B cell (primary cell): ENCODE measurements at regions not wholly inside any gene's neighbourhood (a gene's known extent, or its start where the extent isn't known, plus 50 kb on each side); places are given as distances from the start of the nearest gene placed in this dataset.

Experiments
- ATAC-seq: fragments of 200-7000 bp; cut with Tn5 transposase; one replicate; pipeline ENCODE4 v1.10.0; 2021; ENCODE audit warnings: low read depth, mild to moderate bottlenecking, moderate number of reproducible peaks, moderate library complexity
- CTCF ChIA-PET: fragments of 350-600 bp; sonication (Branson Sonifier 250); formaldehyde crosslinking; loops from one replicate; lab custom pipeline; 2021; ENCODE audit warnings: antibody characterized with exemption, inconsistent platforms; lab: Charles Lee
- POLR2A ChIA-PET: fragments of 350-600 bp; sonication (Branson Sonifier 250); formaldehyde crosslinking; loops from one replicate; lab custom pipeline; 2021; ENCODE audit warnings: antibody characterized with exemption; lab: Charles Lee
- DNase-seq: peaks from one replicate; pipeline ENCODE4 v3.0.0; 2013
- H2AFZ ChIP-seq: 2 replicates; pipeline ENCODE4 v1.6.1; 2012; ENCODE audit warnings: mild to moderate bottlenecking, low read depth, low read length; ENCODE audit not compliant: insufficient read depth, poor library complexity, severe bottlenecking
- H3K27ac ChIP-seq, 2 donors: 1 replicate in 1 of 2; 2 replicates in 1 of 2; pipeline ENCODE4 v1.5.1; 2012 to 2013; ENCODE audit warnings: low read length in 2 of 2, mild to moderate bottlenecking in 2 of 2, moderate library complexity in 1 of 2
- H3K27me3 ChIP-seq, 4 experiments: fragments of 200-600 bp in 1 of 4; sonication (generic) in 1 of 4; replicated peaks in 1 of 4; 1 replicate in 2 of 4; 2 replicates in 2 of 4; pipeline versions ENCODE4 v1.6.1 to v1.7.0; 2013 to 2016; ENCODE audit warnings: low read length in 3 of 4, mild to moderate bottlenecking in 2 of 4, mixed read lengths in 1 of 4, moderate library complexity in 1 of 4; ENCODE audit not compliant: insufficient read depth in 4 of 4, control insufficient read depth in 3 of 4; ENCODE audit errors: control extremely low read depth in 1 of 4
- H3K36me3 ChIP-seq, 2 experiments: replicated peaks in 1 of 2; 1 replicate in 1 of 2; 2 replicates in 1 of 2; pipeline versions ENCODE4 v1.6.1 to v1.7.1; 2013; ENCODE audit warnings: low read length in 1 of 2; ENCODE audit not compliant: insufficient read depth in 2 of 2, control insufficient read depth in 1 of 2; ENCODE audit errors: control extremely low read depth in 1 of 2, extremely low read depth in 1 of 2
- H3K4me1 ChIP-seq, 2 donors: fragments of 200-600 bp in 1 of 2; sonication (generic) in 1 of 2; 1 replicate in 1 of 2; 2 replicates in 1 of 2; pipeline versions ENCODE4 v1.5.1 to v1.6.1; 2013 to 2017; ENCODE audit warnings: low read length in 2 of 2; ENCODE audit not compliant: control insufficient read depth in 2 of 2, insufficient read depth in 2 of 2
- H3K4me2 ChIP-seq: replicated peaks from 2 replicates; pipeline ENCODE3; 2012; ENCODE audit warnings: mild to moderate bottlenecking, low read depth, low read length; ENCODE audit not compliant: poor library complexity, severe bottlenecking
- H3K4me3 ChIP-seq, 5 experiments: fragments of 200-600 bp in 1 of 5; sonication (generic) in 1 of 5; 1 replicate in 3 of 5; 2 replicates in 2 of 5; pipeline versions ENCODE4 v1.5.1 to v1.7.0; 2011 to 2016; ENCODE audit warnings: low read length in 4 of 5, mild to moderate bottlenecking in 4 of 5, low read depth in 2 of 5, control low read depth in 1 of 5, moderate library complexity in 1 of 5; ENCODE audit not compliant: insufficient read depth in 1 of 5; ENCODE audit errors: control extremely low read depth in 1 of 5, extremely low read depth in 1 of 5
- H3K79me2 ChIP-seq: fragments of 200-600 bp; sonication (generic); one replicate; pipeline ENCODE4 v1.6.0; 2016; ENCODE audit warnings: low read length; ENCODE audit not compliant: control insufficient read depth, insufficient read depth
- H3K9ac ChIP-seq: fragments of 200-600 bp; sonication (generic); 2 replicates; pipeline ENCODE4 v1.6.1; 2017; ENCODE audit warnings: mild to moderate bottlenecking, low read length, moderate library complexity
- H3K9me3 ChIP-seq, 3 donors: one replicate each; pipeline versions ENCODE4 v1.6.1 to v1.7.1; 2013; ENCODE audit warnings: low read length in 2 of 3; ENCODE audit not compliant: control insufficient read depth in 2 of 3, insufficient read depth in 1 of 3; ENCODE audit errors: control extremely low read depth in 1 of 3
- H4K20me1 ChIP-seq: 2 replicates; pipeline ENCODE4 v1.6.0; 2012; ENCODE audit warnings: mild to moderate bottlenecking, low read length; ENCODE audit not compliant: insufficient read depth, control insufficient read depth, poor library complexity, severe bottlenecking
- H3K27ac Mint-ChIP-seq: one replicate; pipeline ENCODE4 v1.8.0; 2021; ENCODE audit warnings: mixed read lengths
- H3K27me3 Mint-ChIP-seq: one replicate; pipeline ENCODE4 v1.8.0; 2021; ENCODE audit warnings: mixed read lengths
- H3K4me1 Mint-ChIP-seq: one replicate; pipeline ENCODE4 v1.8.0; 2021; ENCODE audit warnings: mixed read lengths
- H3K4me3 Mint-ChIP-seq: one replicate; pipeline ENCODE4 v1.8.0; 2021; ENCODE audit warnings: mixed read lengths
- H3K9me3 Mint-ChIP-seq: one replicate; pipeline ENCODE4 v1.8.0; 2022; ENCODE audit warnings: mixed read lengths; ENCODE audit not compliant: insufficient read depth
- EZH2 ChIP-seq: IDR thresholded peaks from 2 replicates; pipeline ENCODE4 v1.6.1; 2012; ENCODE audit warnings: borderline replicate concordance, low read depth, mild to moderate bottlenecking, moderate library complexity, low read length; ENCODE audit not compliant: insufficient read depth, poor library complexity, severe bottlenecking
- WGBS: methylation state at CpG from one replicate; pipeline ENCODE4 v1.1.5; 2013; ENCODE audit warnings: missing lambda C conversion rate; ENCODE audit not compliant: insufficient coverage; 5-methylcytosine and 5-hydroxymethylcytosine counted together
- intact Hi-C: fragments of 100-400 bp; cut with micrococcal nuclease; formaldehyde crosslinking; loops from one replicate; pipeline ENCODE4 v1.10.0; 2022
- TF ChIP-seq, protein P1 (sequence below): fragments of 200-600 bp; IDR thresholded peaks from one replicate; pipeline ENCODE4 v1.8.0; 2022; ENCODE audit warnings: antibody characterized with exemption, mild to moderate bottlenecking

DNA sequence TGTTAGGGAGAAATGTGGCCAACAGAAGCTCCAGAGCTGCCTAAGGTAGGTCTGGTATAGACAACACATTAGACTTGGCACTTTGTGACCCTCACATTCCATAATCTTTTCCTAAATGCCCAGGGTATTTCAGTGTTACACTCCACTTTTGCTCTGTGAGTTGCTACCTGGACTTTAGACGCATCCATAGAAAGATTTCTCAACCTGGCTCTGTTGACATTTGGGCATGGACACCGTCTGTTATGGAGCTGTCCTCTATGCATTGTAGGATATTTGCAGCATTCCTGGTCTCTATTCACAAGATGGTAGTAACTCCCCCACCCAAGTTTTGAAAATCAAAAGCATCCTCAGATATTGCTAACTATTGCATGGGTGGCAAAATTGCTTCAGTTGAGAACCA lies 136.5 kb upstream of the NETO1 start:
- Histone ChIP-seq H3K9ac (no peak overlapping the region), H3K27me3 (no peaks in the 10 kb centered on the region), H3K27ac (no peak overlapping the region), H3K36me3 (no peaks in the 10 kb centered on the region), H3K4me2 (no peak overlapping the region), H4K20me1 (no peaks in the 10 kb centered on the region), H3K4me3 (no peak overlapping the region), H2AFZ (no peak overlapping the region), H3K79me2 (no peaks in the 10 kb centered on the region), H3K9me3 (peaks cover 0 to 2% (median 0%) of the 10 kb centered on the region in 3 donors), H3K4me1 (peaks cover 18 to 26% of the 10 kb centered on the region in 2 donors)
- Mint-ChIP-seq H3K27me3 (no peaks in the 10 kb centered on the region), H3K4me3 (no peak overlapping the region), H3K4me1 (peaks cover 18% of the 10 kb centered on the region), H3K9me3 (no peaks in the 10 kb centered on the region), H3K27ac (no peak overlapping the region)
- ChIA-PET POLR2A (no interaction called here), CTCF (no interaction called here)
- no peak for ATAC-seq
- 100% methylated on average over 1 of the region's 2 CpGs for WGBS
- TF ChIP-seq EZH2 = no peak
- TF ChIP-seq, protein P1, sequence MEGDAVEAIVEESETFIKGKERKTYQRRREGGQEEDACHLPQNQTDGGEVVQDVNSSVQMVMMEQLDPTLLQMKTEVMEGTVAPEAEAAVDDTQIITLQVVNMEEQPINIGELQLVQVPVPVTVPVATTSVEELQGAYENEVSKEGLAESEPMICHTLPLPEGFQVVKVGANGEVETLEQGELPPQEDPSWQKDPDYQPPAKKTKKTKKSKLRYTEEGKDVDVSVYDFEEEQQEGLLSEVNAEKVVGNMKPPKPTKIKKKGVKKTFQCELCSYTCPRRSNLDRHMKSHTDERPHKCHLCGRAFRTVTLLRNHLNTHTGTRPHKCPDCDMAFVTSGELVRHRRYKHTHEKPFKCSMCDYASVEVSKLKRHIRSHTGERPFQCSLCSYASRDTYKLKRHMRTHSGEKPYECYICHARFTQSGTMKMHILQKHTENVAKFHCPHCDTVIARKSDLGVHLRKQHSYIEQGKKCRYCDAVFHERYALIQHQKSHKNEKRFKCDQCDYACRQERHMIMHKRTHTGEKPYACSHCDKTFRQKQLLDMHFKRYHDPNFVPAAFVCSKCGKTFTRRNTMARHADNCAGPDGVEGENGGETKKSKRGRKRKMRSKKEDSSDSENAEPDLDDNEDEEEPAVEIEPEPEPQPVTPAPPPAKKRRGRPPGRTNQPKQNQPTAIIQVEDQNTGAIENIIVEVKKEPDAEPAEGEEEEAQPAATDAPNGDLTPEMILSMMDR = no peak
- intact Hi-C loops = no loop called here
- DNase-seq = no peak

GRCh38 chr18:72999971-73000607 lies 132.3 kb upstream of the NETO1 start:
- H3K4me2 ChIP-seq = no peak overlapping the region
- POLR2A ChIA-PET = no interaction called here
- no peak for ATAC-seq

More at GRCh38 chr18:72999971-73000607, 132.3 kb upstream of the NETO1 start:
- H3K9ac ChIP-seq = no peak overlapping the region
- intact Hi-C loops = no loop called here
- Mint-ChIP-seq H3K4me1 (no peaks in the 10 kb centered on the region), H3K4me3 (no peak overlapping the region), H3K9me3 (peaks cover 4% of the 10 kb centered on the region), H3K27ac (no peak overlapping the region), H3K27me3 (no peaks in the 10 kb centered on the region)
- H3K36me3 ChIP-seq = no peaks in the 10 kb centered on the region
- H3K27ac ChIP-seq = no peak overlapping the region
- H3K79me2 ChIP-seq = no peaks in the 10 kb centered on the region
- H2AFZ ChIP-seq = no peak overlapping the region
- CTCF ChIA-PET = no interaction called here
- H3K4me3 ChIP-seq = no peak overlapping the region
- DNase-seq = no peak
- no peaks in the 10 kb centered on the region for H3K27me3 ChIP-seq
- H3K9me3 ChIP-seq = peaks cover 0 to 2% (median 0%) of the 10 kb centered on the region in 3 donors
- TF ChIP-seq, protein P1 = no peak
- no peak for TF ChIP-seq EZH2
- H4K20me1 ChIP-seq = no peaks in the 10 kb centered on the region
- H3K4me1 ChIP-seq = no peaks in the 10 kb centered on the region
